K562 (cell line): ENCODE measurements at regions not wholly inside any gene's neighbourhood (a gene's known extent, or its start where the extent isn't known, plus 50 kb on each side); places are given as distances from the start of the nearest gene placed in this dataset.

Experiments used
- CHD2 ChIP-seq: IDR thresholded peaks from 2 replicates; pipeline ENCODE4 v1.6.1; 2011; ENCODE audit warnings: low read depth, low read length
- CHD4 ChIP-seq: fragments of 200-600 bp; sonication (generic); IDR thresholded peaks from 3 replicates; pipeline ENCODE4 v1.6.1; 2012; ENCODE audit warnings: low read depth, mild to moderate bottlenecking, mixed read lengths, low read length, inconsistent platforms; ENCODE audit not compliant: insufficient read depth, insufficient replicate concordance, poor library complexity, severe bottlenecking
- HDAC6 ChIP-seq: IDR thresholded peaks from 2 replicates; pipeline ENCODE4 v1.6.1; 2012; ENCODE audit warnings: low read depth, mild to moderate bottlenecking, control low read depth, inconsistent platforms, low read length, moderate library complexity
- HLTF ChIP-seq: fragments of 450-650 bp; IDR thresholded peaks from 2 replicates; pipeline ENCODE4 v1.6.1; 2016
- LARP7 ChIP-seq: fragments of 450-650 bp; IDR thresholded peaks from 2 replicates; pipeline ENCODE4 v1.6.1; 2016
- POLR2H ChIP-seq: IDR thresholded peaks from 2 replicates; pipeline ENCODE4 v1.6.1; 2016; ENCODE audit warnings: missing genetic modification characterization, low read depth, mild to moderate bottlenecking, control low read depth, missing compliant biosample characterization, moderate library complexity
- YY1 ChIP-seq, 3 experiments: IDR thresholded peaks; 2 replicates each; pipeline ENCODE4 v1.6.1; 2011; ENCODE audit warnings: low read length in 2 of 3, mild to moderate bottlenecking in 2 of 3, moderate library complexity in 2 of 3, borderline replicate concordance in 1 of 3, control low read depth in 1 of 3, low read depth in 1 of 3; ENCODE audit not compliant: insufficient read depth in 3 of 3, insufficient replicate concordance in 2 of 3, control insufficient read depth in 1 of 3, insufficient read length in 1 of 3; ENCODE audit errors: extremely low read depth in 1 of 3
- TF ChIP-seq, protein P1 (sequence below): sonication (generic); formaldehyde crosslinking; IDR thresholded peaks from 2 replicates; pipeline ENCODE4 v1.9.0; 2022; ENCODE audit warnings: mild to moderate bottlenecking, missing genetic modification reagents

- no peak for TF ChIP-seq YY1 (IDR thresholded peaks at IDR 0.05; ENCODE audit: borderline replicate concordance in 1 of 3, control insufficient read depth in 1 of 3, extremely low read depth in 1 of 3, insufficient read depth in 3 of 3, insufficient read length in 1 of 3, insufficient replicate concordance in 2 of 3, low read depth in 1 of 3, low read length in 2 of 3)
- no peak for TF ChIP-seq POLR2H (tag)
- no peak for TF ChIP-seq CHD4
- no peak for TF ChIP-seq HLTF
- TF ChIP-seq LARP7: no peak
- no peak for TF ChIP-seq CHD2
- TF ChIP-seq, protein P1, sequence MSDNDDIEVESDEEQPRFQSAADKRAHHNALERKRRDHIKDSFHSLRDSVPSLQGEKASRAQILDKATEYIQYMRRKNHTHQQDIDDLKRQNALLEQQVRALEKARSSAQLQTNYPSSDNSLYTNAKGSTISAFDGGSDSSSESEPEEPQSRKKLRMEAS (CRISPR knock-in tag): no peak
- TF ChIP-seq HDAC6: no peak
Observed at GRCh38 chr14:61213920-61214319, 67.2 kb downstream of the TMEM30B start.
